Heart left ventricle (tissue), 16 donors: ENCODE measurements at regions not wholly inside any gene's neighbourhood (a gene's known extent, or its start where the extent isn't known, plus 50 kb on each side); places are given as distances from the start of the nearest gene placed in this dataset.

Experiments
- ATAC-seq, 4 donors: fragments of 200-7000 bp; cut with Tn5 transposase; one replicate each; pipeline ENCODE4 v1.9.1; 2020 to 2022; ENCODE audit warnings: moderate library complexity in 4 of 4, mild to moderate bottlenecking in 3 of 4, moderate number of reproducible peaks in 1 of 4
- DNase-seq, 5 donors: peaks; one replicate each; pipeline ENCODE4 v3.0.0-alpha.2; 2020
- H3K27ac ChIP-seq, 12 donors: fragments of 200-600 bp; sonication (generic) in 4 of 12; one replicate each; pipeline versions ENCODE4 v1.5.0 to v1.8.0; 2016 to 2022; ENCODE audit warnings: mild to moderate bottlenecking in 2 of 12
- H3K27me3 ChIP-seq, 9 donors: fragments of 200-600 bp; sonication (generic) in 2 of 9; one replicate each; pipeline versions ENCODE4 v1.5.1 to v1.8.0; 2016 to 2022; ENCODE audit warnings: mild to moderate bottlenecking in 3 of 9
- H3K36me3 ChIP-seq, 9 donors: fragments of 200-600 bp; sonication (generic) in 2 of 9; one replicate each; pipeline versions ENCODE4 v1.5.0 to v1.8.0; 2018 to 2022; ENCODE audit warnings: mild to moderate bottlenecking in 2 of 9
- H3K4me1 ChIP-seq, 12 donors: fragments of 200-600 bp; sonication (generic) in 4 of 12; one replicate each; pipeline versions ENCODE4 v1.5.0 to v1.8.0; 2016 to 2022; ENCODE audit warnings: mild to moderate bottlenecking in 3 of 12
- H3K4me3 ChIP-seq, 12 donors: fragments of 200-600 bp; sonication (generic) in 4 of 12; one replicate each; pipeline versions ENCODE4 v1.5.0 to v1.8.0; 2017 to 2022; ENCODE audit warnings: mild to moderate bottlenecking in 9 of 12, moderate library complexity in 4 of 12
- H3K9me3 ChIP-seq, 12 donors: fragments of 200-600 bp; sonication (generic) in 4 of 12; one replicate each; pipeline versions ENCODE4 v1.5.0 to v1.8.0; 2016 to 2022; ENCODE audit warnings: mild to moderate bottlenecking in 1 of 12
- CTCF ChIP-seq, 12 donors: fragments of 200-600 bp; sonication (generic) in 4 of 12; IDR thresholded peaks; one replicate each; pipeline versions ENCODE4 v1.5.0 to v1.8.0; 2018 to 2022; ENCODE audit warnings: antibody characterized with exemption in 12 of 12, mild to moderate bottlenecking in 5 of 12
- POLR2A ChIP-seq, 2 donors: fragments of 450-650 bp; IDR thresholded peaks; one replicate each; pipeline ENCODE4 v1.6.1; 2017; ENCODE audit warnings: antibody characterized with exemption in 2 of 2, mild to moderate bottlenecking in 2 of 2, moderate library complexity in 2 of 2
- WGBS, 4 donors: extraction: QIAGEN DNeasy Blood & Tissue Kit in 2 of 4; methylation state at CpG; one replicate each; pipeline versions ENCODE4 v1.1.5 to v1.1.7; 2013 to 2018; 5-methylcytosine and 5-hydroxymethylcytosine counted together
- intact Hi-C, 10 donors: fragments of 100-400 bp; cut with DNase I; formaldehyde crosslinking; loops; one replicate each; pipeline versions ENCODE4 v1.11.1 to v1.14.2; 2022
- donor health status: ischemic (EF 13 %, LVEDD 7.1; RV severe dilation, severe dysfunction).
- donor health status: healthy with polysubstance abuse.
- donor health status: DM: no; HTN: yes; CAD: no.
- donor health status: DM: no; HTN: no; CAD: no.
- donor health status: ischemic (EF 25% LVEDD 6.9; RV normal size, moderate dysfunction).
- donor health status: ischemic (EF 25% LVEDD 5.7; RV mildly dilated, moderate dysfunction).
- donor health status: healthy.
- donor health status: DM: yes; HTN: yes; CAD: no.
- donor health status: ischemic (EF 35%, LVEDD 5.7; RV mildly dilated, moderate dysfunction).
- donor health status: nonischemic (EF 11% LVEDD 7.7; RV severe dilation, severe dysfunction).
- donor health status: DM: yes; HTN: yes; CAD: no.
- donor health status: PGD.
- donor health status: ischemic (EF 29% LVEDD 5.4; RV normal size, mild dysfunction).
- donor health status: nonischemic (EF 23%, LVEDD 6.1; RV moderate dilation, normal function).

GRCh38 chr5:173466227-173466626, 138.0 kb upstream of the STC2 start:
- DNase-seq (no peak), ATAC-seq (no peak)

GRCh38 chr5:173464813-173465212, 136.6 kb upstream of the STC2 start:
- intact Hi-C loops: no loop called here
- WGBS, 4 donors: 86 to 90% (median 87%) methylated on average over 4 of the region's 4 CpGs
- peaks cover 0 to 2% (median 0%) of the 10 kb centered on the region in 12 donors for H3K4me1 ChIP-seq
- no peaks in the 10 kb centered on the region for H3K27me3 ChIP-seq
- H3K4me3 ChIP-seq: no peak overlapping the region
- no peaks in the 10 kb centered on the region for H3K36me3 ChIP-seq
- ATAC-seq (no peak), DNase-seq (no peak)
- no peak overlapping the region for H3K27ac ChIP-seq
- peaks cover 0 to 5% (median 0%) of the 10 kb centered on the region in 12 donors for H3K9me3 ChIP-seq
- TF ChIP-seq POLR2A (IDR thresholded peaks at IDR 0.05): no peak
- TF ChIP-seq CTCF (IDR thresholded peaks at IDR 0.05): no peak

More at GRCh38 chr5:173466227-173466626, 138.0 kb upstream of the STC2 start:
- Histone ChIP-seq H3K9me3 (peaks cover 0 to 5% (median 0%) of the 10 kb centered on the region in 12 donors), H3K36me3 (no peaks in the 10 kb centered on the region), H3K4me3 (no peak overlapping the region), H3K4me1 (peaks cover 0 to 2% (median 0%) of the 10 kb centered on the region in 12 donors), H3K27ac (no peak overlapping the region), H3K27me3 (no peaks in the 10 kb centered on the region)
- intact Hi-C loops: no loop called here
- 67 to 80% (median 78%) methylated on average over 1 of the region's 1 CpG for WGBS, 4 donors
- no peak for TF ChIP-seq CTCF (IDR thresholded peaks at IDR 0.05)
- TF ChIP-seq POLR2A (IDR thresholded peaks at IDR 0.05): no peak

GRCh38 chr5:173463207-173463606, 135.0 kb upstream of the STC2 start:
- ATAC-seq (no peak), DNase-seq (no peak)
- intact Hi-C loops: no loop called here
- no peak overlapping the region for H3K27ac ChIP-seq
- WGBS, 4 donors: 75 to 87% (median 81%) methylated on average over 3 of the region's 3 CpGs
- peaks cover 0 to 5% (median 0%) of the 10 kb centered on the region in 12 donors for H3K9me3 ChIP-seq
- H3K4me3 ChIP-seq: no peak overlapping the region
- TF ChIP-seq POLR2A (IDR thresholded peaks at IDR 0.05) (no peak), CTCF (IDR thresholded peaks at IDR 0.05) (no peak)
- H3K27me3 ChIP-seq: no peaks in the 10 kb centered on the region
- H3K36me3 ChIP-seq: no peaks in the 10 kb centered on the region
- no peaks in the 10 kb centered on the region for H3K4me1 ChIP-seq

- WGBS, 4 donors: 60 to 65% (median 62%) methylated on average over 10 of the region's 10 CpGs
- no peak for TF ChIP-seq POLR2A (IDR thresholded peaks at IDR 0.05)
- TF ChIP-seq CTCF (IDR thresholded peaks at IDR 0.05): no peak
- Histone ChIP-seq H3K4me1 (peaks cover 0 to 32% (median 11%) of the 10 kb centered on the region in 12 donors), H3K27me3 (no peaks in the 10 kb centered on the region), H3K4me3 (no peak overlapping the region), H3K27ac (no peak overlapping the region), H3K36me3 (no peaks in the 10 kb centered on the region), H3K9me3 (peaks cover 0 to 6% (median 0%) of the 10 kb centered on the region in 12 donors)
- DNase-seq (no peak), ATAC-seq (no peak)
- intact Hi-C loops: loop anchor here in 1 of 10 donors (10.0 kb wide), 1 partner anchor 116 kb away; no protein-coding TSS in a partner anchor
Measured at GRCh38 chr5:173458828-173459609, 130.8 kb upstream of the STC2 start.
